Coronary artery (tissue), 2 donors: ENCODE measurements at regions not wholly inside any gene's neighbourhood (a gene's known extent, or its start where the extent isn't known, plus 50 kb on each side); places are given as distances from the start of the nearest gene placed in this dataset.
"Not testable (repeated sequence)": the region's sequence is repeated elsewhere in the genome, so short reads cannot be mapped to it uniquely, and the experiment has no call there.

Source experiments
- DNase-seq: peaks from one replicate; pipeline ENCODE4 v3.0.0-alpha.2; 2017; ENCODE audit warnings: low spot score
- H3K27ac ChIP-seq, 2 donors: fragments of 200-600 bp; sonication (generic); one replicate each; pipeline ENCODE4 v1.5.1; 2016 to 2019
- H3K4me3 ChIP-seq: fragments of 200-600 bp; sonication (generic); 2 replicates; pipeline ENCODE4 v1.5.1; 2016; ENCODE audit warnings: mild to moderate bottlenecking, moderate library complexity
- CTCF ChIP-seq: fragments of 200-600 bp; sonication (generic); IDR thresholded peaks from one replicate; pipeline ENCODE4 v1.5.1; 2019; ENCODE audit warnings: antibody characterized with exemption

- H3K27ac ChIP-seq = no peak overlapping the region
- no peak overlapping the region for H3K4me3 ChIP-seq
- no peak for DNase-seq
- TF ChIP-seq CTCF = no peak
These were observed 434.3 kb downstream of the ETS1 start for GRCh38 chr11:128152796-128153696.

- no peak overlapping the region for H3K27ac ChIP-seq
- no peak overlapping the region for H3K4me3 ChIP-seq
- no peak for TF ChIP-seq CTCF
- no peak for DNase-seq
These were observed 435.6 kb downstream of the ETS1 start for GRCh38 chr11:128151780-128152179.

GRCh38 chr11:128151338-128151737, 436.0 kb downstream of the ETS1 start:
- no peak for TF ChIP-seq CTCF
- H3K4me3 ChIP-seq = no peak overlapping the region
- DNase-seq = no peak
- no peak overlapping the region for H3K27ac ChIP-seq

- no peak overlapping the region for H3K27ac ChIP-seq
These were observed 439.1 kb downstream of the ETS1 start for GRCh38 chr11:128148208-128148607.

GRCh38 chr11:128146926-128147605, 440.3 kb downstream of the ETS1 start:
- DNase-seq = no peak
- Histone ChIP-seq H3K27ac (no peak overlapping the region), H3K4me3 (no peak overlapping the region)
- no peak for TF ChIP-seq CTCF

More at GRCh38 chr11:128148208-128148607, 439.1 kb downstream of the ETS1 start:
- no peak overlapping the region for H3K4me3 ChIP-seq
- no peak for DNase-seq
- no peak for TF ChIP-seq CTCF

GRCh38 chr11:128140293-128140692, 447.1 kb downstream of the ETS1 start:
- not testable (repeated sequence) for H3K27ac ChIP-seq, H3K4me3 ChIP-seq, DNase-seq

- H3K27ac ChIP-seq = no peak overlapping the region
- H3K4me3 ChIP-seq = no peak overlapping the region
- TF ChIP-seq CTCF = no peak
- DNase-seq = no peak
These were observed 451.9 kb downstream of the ETS1 start for GRCh38 chr11:128135451-128135850.
